ENCODE measurements at regions not wholly inside any gene's neighbourhood (a gene's known extent, or its start where the extent isn't known, plus 50 kb on each side); places are given as distances from the start of the nearest gene placed in this dataset.
"Not testable (repeated sequence)": the region's sequence is repeated elsewhere in the genome, so short reads cannot be mapped to it uniquely, and the experiment has no call there.

DNA sequence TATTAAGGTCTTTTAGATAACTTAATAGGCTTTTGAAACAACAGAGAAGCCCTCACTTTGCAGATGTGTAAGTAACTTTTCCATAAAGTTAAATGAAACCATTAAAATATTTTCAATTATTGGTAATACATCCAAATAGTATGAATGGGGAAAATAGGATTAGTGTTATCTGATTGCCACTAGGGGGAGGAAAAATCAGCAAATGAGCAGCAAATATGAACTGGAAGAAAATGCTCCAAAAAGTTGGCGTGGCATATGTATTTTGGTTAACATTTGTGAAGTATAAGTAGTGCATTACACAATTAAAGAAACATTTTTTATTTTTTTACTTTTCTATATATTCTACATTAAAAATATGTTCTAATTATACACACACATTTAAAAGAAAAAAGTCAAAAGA, 259.8 kb upstream of the ANO5 start:
- FAIRE-seq, result no peak

GRCh38 chr11:21944577-21944976, 248.3 kb upstream of the ANO5 start:
- no peak for FAIRE-seq

DNA sequence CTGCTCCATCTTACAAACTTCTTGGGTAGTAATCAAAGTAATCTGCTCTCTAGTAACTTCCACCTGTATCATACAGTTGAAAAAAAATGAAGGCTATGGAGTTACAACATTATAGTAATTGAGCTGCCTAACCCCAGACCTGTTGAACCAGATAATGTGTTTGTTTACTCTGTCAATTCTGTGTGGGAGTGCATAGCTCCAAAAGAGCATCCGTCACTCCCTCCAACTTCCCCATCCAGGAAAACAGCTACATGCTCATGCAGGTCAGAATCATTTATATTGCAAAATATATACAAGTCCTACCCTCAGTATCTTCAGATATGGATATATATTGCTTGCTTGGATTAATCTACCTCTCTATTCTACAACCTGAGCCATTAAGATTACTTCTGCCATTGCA, 244.0 kb upstream of the ANO5 start:
- no peak for FAIRE-seq

GRCh38 chr11:21949763-21950413, 243.0 kb upstream of the ANO5 start:
- no peak for FAIRE-seq

GRCh38 chr11:21963013-21963412, 229.9 kb upstream of the ANO5 start:
- no peak for FAIRE-seq

DNA sequence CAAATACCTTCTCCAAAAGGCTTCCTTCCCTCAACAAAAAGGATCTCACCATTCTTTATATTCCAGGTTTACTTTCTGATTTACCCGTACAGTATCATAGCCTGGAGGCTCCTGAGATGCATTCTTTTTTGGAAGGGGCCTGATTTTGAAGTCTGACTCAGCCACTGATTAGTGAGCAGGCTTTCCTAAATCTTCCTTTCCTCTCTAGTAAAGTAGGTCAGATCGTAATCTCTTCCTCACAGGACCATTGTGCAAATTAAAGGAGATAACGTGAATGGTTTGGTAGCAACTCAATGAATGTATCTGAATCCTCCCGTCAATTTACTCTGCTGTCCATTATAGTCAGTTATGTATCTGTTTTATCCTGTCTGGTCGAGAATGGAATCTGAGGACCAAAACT, 227.7 kb upstream of the ANO5 start:
- FAIRE-seq, result no peak

- no peak for FAIRE-seq
Measured at GRCh38 chr11:21968702-21969101, 224.2 kb upstream of the ANO5 start.

DNA sequence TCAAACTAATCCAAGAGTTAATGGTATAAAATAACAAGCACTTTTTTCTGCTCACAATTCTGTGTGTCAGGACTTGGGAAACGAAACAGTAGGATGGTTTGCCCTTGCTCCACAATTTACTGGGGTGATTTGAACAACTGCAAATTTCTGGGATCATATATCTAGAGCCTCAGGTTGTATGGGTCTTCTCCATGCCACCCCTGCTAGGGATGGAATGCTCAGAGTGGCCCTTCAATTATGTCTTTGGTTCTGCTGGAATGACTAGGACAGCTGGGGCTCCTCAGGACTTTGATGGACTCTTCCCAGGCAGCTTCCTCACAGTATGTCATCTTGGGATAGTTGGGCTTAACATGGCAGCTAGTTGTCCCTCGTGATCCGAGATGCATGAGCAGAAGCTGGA, 223.0 kb upstream of the ANO5 start:
- no peak for FAIRE-seq

GRCh38 chr11:21975242-21975641, 217.6 kb upstream of the ANO5 start:
- FAIRE-seq, result no peak

- FAIRE-seq, result no peak
Measured at GRCh38 chr11:21976210-21976609, 216.7 kb upstream of the ANO5 start.

GRCh38 chr11:21983431-21983830, 209.5 kb upstream of the ANO5 start:
- FAIRE-seq, result no peak

DNA sequence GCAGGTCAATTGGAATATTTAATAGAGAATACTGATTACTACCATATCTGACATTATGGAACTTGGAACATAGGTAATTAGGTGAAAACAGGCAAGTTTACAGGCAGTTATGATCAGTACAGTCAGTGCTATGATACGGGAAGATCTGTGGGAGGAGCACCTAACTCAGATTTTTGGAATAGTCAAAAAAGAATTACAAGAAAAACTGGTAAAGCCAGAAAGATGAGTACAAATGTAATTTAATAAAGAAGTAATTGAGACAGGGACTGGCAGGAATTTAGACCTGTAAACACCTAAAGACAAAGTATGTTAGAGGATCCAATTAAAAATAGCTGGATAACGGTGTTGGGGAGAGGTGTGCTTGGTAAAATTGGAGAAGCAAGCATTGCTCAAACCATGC, 206.5 kb upstream of the ANO5 start:
- no peak for FAIRE-seq

DNA sequence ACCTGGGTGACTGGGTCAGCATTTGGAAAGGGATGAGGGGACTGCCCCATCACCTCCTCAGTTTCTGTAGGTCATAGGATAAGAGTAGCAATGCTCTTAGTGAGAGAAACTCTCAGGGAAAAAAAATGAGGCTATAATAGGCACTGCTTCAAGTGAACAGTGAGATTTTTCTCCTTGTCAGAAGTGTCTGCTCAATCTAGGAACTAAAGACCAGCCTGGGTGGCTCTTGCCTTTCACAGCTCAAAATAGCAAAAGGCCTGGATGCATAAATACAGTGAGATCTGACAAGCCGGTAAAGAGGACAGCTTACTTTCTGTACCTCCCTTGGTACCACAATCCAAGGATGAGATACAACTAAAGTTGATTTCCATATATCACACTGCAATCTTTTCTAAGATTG, 205.6 kb upstream of the ANO5 start:
- FAIRE-seq, result no peak

GRCh38 chr11:21988477-21988876, 204.4 kb upstream of the ANO5 start:
- no peak for FAIRE-seq

GRCh38 chr11:22001803-22002202, 191.1 kb upstream of the ANO5 start:
- not testable (repeated sequence) for FAIRE-seq

DNA sequence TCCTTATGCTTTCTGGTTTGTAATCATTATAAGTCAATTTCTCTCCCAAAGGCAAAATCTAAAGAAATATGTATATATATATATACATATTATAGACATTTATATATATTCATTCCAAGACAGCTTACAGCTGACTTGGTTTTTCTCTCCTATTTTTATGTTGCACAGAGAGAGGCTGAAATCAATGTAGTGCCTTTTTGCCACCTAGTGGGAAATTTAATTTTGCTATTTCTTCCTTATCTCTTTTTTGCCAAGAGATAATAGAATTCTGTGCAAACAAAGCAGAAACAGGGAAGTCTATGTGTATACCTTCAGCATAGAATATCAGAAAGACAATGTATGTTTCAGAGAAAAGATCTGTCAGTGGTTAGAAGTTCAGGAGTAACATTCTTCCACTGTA, 186.0 kb upstream of the ANO5 start:
- FAIRE-seq, result no peak

DNA sequence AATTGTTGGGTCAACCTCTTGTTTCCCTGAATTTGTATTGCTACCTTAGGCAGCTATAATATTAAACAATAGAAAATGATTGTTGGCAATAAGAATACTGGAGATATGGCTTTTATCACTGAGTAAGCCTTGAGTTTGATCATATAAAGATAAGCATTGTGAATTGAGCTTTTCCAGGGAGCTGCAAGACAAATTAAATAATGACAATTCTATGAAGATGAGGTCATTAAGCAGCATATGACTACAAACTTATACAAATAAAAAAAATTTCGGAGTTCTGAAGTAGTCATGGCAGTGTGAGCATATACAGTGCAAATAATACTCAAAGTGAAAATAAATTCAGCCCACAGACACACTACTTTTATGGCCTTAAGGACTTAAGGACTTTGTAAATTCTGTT, 161.1 kb upstream of the ANO5 start:
- FAIRE-seq, result no peak

DNA sequence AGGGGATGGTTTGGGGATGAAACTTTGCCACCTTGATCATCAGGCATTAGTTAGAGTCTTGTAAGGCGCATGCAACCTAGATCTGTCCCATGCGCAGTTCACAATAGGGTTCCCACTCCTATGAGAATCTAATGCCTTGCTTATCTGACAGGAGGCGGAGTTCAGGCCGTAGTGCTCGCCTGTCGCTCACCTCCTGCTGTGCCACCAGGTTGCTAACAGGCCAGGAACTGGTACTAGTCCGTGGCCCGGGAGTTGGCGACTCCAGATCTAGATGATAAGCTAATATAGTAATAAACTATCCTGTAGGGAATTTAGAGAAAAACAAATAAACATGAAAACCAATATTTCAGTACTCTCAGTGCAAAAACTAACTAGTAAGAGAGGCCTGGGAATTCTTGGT, 155.4 kb upstream of the ANO5 start:
- no peak for FAIRE-seq

DNA sequence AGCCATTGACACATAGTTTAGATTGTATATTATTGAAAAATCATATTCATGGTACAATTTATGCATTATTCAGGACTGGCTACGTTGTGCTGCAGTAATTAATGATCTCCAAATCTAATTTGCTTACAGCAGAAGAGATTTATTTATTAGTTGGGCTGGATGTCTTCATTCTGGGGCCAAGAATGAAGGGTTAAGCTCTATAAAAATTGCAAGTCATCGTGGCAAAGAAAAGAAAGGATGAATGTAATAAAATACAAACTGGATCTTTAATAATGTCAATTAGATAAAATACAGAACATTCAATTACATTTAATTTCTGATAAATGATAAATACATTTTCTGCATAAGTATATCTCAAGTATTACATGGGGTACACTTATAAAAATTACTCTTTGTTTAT, 151.8 kb upstream of the ANO5 start:
- no peak for FAIRE-seq

- no peak for FAIRE-seq
Measured at GRCh38 chr11:22042081-22042480, 150.8 kb upstream of the ANO5 start.

GRCh38 chr11:22044126-22044525, 148.8 kb upstream of the ANO5 start:
- FAIRE-seq, result no peak

- FAIRE-seq, result no peak
Measured at GRCh38 chr11:22049276-22049675, 143.6 kb upstream of the ANO5 start.

- FAIRE-seq, result no peak
Measured at GRCh38 chr11:22065472-22065871, 127.4 kb upstream of the ANO5 start.

DNA sequence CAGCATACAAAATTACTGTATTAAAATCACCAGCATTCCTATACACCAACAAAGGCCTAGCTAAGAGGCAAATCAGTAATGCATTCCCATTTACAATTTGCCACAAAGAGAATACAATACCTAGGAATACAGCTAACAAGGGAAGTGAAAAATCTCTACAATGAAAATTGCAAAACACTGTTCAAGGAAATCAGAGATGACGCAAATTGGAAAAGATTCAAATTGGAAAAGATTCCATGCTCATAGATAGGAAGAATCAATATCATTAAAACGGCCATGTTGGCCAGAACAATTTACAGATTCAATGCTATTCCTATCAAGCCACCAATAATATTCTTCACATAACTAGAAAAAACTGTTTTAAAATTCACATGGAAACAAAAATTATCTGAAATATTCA, 123.0 kb upstream of the ANO5 start:
- no peak for FAIRE-seq

- FAIRE-seq, result no peak
Measured at GRCh38 chr11:22076271-22076930, 116.5 kb upstream of the ANO5 start.
